ENCODE measurements at regions not wholly inside any gene's neighbourhood (a gene's known extent, or its start where the extent isn't known, plus 50 kb on each side); places are given as distances from the start of the nearest gene placed in this dataset.

DNA sequence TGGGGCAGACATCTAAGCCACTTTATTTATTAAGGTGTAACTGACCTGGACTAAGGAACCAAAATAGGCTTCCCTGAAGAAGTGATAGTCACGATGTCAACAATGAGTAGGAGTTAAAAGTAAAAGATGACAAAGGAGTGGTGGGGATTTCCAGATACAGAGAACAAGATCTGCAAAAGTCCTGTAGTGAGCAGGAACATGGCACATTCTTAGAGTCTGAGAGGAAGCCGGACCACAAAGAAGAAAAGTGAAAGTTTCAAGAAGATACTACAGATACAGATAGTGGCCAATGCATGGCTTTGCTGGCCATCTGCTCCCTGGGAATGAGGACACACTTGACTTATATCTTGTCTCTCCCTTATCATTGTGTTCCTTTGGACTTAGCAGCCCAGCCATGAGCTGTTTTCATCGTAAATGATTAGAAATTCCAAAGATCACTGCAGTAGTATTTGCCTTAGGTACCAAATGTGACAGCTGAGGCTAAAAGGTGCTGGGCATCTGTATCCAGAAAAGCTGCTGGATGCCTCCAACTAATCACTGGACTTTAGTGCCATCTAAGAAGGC, 302.4 kb upstream of the NR5A2 start:
- Mint-ChIP-seq H3K36me3 (ENCODE audit: low read depth, unreplicated experiment) (no peaks in the 10 kb centered on the region), H3K27ac (ENCODE audit: unreplicated experiment) (no peak overlapping the region), H3K4me1 (ENCODE audit: low read depth, unreplicated experiment) (no peaks in the 10 kb centered on the region), H3K27me3 (ENCODE audit: low read depth, unreplicated experiment) (no peaks in the 10 kb centered on the region), H3K4me3 (ENCODE audit: unreplicated experiment) (no peak overlapping the region), H3K9me3 (ENCODE audit: unreplicated experiment) (no peaks in the 10 kb centered on the region)
- Histone ChIP-seq H3K9ac (ENCODE audit: low read length) (no peak overlapping the region), H3K4me1 (ENCODE audit: insufficient read depth, low read length) (no peaks in the 10 kb centered on the region), H3K4me2 (ENCODE audit: low read length) (no peak overlapping the region), H3K36me3 (ENCODE audit: insufficient read depth, low read length) (no peaks in the 10 kb centered on the region), H3K27me3 (ENCODE audit: insufficient read depth, low read length) (no peaks in the 10 kb centered on the region), H2AFZ (ENCODE audit: low read depth, low read length) (no peak overlapping the region), H4K20me1 (ENCODE audit: insufficient read depth, low read length) (no peaks in the 10 kb centered on the region), H3K79me2 (ENCODE audit: insufficient read depth, low read length) (no peaks in the 10 kb centered on the region), H3K4me3 (ENCODE audit: insufficient read depth, low read depth, low read length) (no peak overlapping the region), H3K9me3 (ENCODE audit: insufficient read depth, low read depth, low read length) (no peaks in the 10 kb centered on the region), H3K27ac (ENCODE audit: low read depth, low read length) (no peak overlapping the region)
- DNase-seq (ENCODE audit: low read depth) (no peak), FAIRE-seq (no peak)
- TF ChIP-seq, protein P1, sequence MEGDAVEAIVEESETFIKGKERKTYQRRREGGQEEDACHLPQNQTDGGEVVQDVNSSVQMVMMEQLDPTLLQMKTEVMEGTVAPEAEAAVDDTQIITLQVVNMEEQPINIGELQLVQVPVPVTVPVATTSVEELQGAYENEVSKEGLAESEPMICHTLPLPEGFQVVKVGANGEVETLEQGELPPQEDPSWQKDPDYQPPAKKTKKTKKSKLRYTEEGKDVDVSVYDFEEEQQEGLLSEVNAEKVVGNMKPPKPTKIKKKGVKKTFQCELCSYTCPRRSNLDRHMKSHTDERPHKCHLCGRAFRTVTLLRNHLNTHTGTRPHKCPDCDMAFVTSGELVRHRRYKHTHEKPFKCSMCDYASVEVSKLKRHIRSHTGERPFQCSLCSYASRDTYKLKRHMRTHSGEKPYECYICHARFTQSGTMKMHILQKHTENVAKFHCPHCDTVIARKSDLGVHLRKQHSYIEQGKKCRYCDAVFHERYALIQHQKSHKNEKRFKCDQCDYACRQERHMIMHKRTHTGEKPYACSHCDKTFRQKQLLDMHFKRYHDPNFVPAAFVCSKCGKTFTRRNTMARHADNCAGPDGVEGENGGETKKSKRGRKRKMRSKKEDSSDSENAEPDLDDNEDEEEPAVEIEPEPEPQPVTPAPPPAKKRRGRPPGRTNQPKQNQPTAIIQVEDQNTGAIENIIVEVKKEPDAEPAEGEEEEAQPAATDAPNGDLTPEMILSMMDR (IDR thresholded peaks at IDR 0.05; ENCODE audit: insufficient read depth, low read depth, low read length), result no peak
- no peak for TF ChIP-seq EZH2 (IDR thresholded peaks at IDR 0.05; ENCODE audit: insufficient read depth, low read length)

DNA sequence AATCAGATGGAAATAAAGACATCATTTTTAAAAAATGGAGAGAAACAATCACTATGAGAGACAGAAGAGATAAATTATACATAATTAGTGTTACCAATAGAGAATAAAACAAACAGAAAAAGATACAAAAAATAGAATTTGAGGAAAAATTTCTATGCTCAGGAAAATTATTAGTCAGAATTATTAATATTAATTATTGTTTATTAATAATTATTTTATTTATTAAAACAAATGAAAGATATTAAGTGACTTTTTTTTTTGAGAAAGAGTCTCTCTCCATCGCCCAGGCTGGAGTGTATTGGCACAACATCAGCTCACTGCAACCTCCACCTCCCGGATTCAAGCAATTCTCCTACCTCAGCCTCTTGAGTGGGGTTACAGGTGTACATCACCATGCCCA, 299.8 kb upstream of the NR5A2 start:
- Mint-ChIP-seq H3K27me3 (ENCODE audit: low read depth, unreplicated experiment) (no peaks in the 10 kb centered on the region), H3K9me3 (ENCODE audit: unreplicated experiment) (peaks cover 3% of the 10 kb centered on the region), H3K4me3 (ENCODE audit: unreplicated experiment) (no peak overlapping the region), H3K27ac (ENCODE audit: unreplicated experiment) (no peak overlapping the region), H3K36me3 (ENCODE audit: low read depth, unreplicated experiment) (no peaks in the 10 kb centered on the region), H3K4me1 (ENCODE audit: low read depth, unreplicated experiment) (no peaks in the 10 kb centered on the region)
- FAIRE-seq (no peak), DNase-seq (ENCODE audit: low read depth) (no peak)
- Histone ChIP-seq H3K4me1 (ENCODE audit: insufficient read depth, low read length) (no peaks in the 10 kb centered on the region), H3K4me3 (ENCODE audit: insufficient read depth, low read depth, low read length) (no peak overlapping the region), H3K36me3 (ENCODE audit: insufficient read depth, low read length) (no peaks in the 10 kb centered on the region), H4K20me1 (ENCODE audit: insufficient read depth, low read length) (no peaks in the 10 kb centered on the region), H3K4me2 (ENCODE audit: low read length) (no peak overlapping the region), H3K9ac (ENCODE audit: low read length) (no peak overlapping the region), H3K27ac (ENCODE audit: low read depth, low read length) (no peak overlapping the region), H3K27me3 (ENCODE audit: insufficient read depth, low read length) (no peaks in the 10 kb centered on the region), H2AFZ (ENCODE audit: low read depth, low read length) (no peak overlapping the region), H3K9me3 (ENCODE audit: insufficient read depth, low read depth, low read length) (no peaks in the 10 kb centered on the region), H3K79me2 (ENCODE audit: insufficient read depth, low read length) (no peaks in the 10 kb centered on the region)
- TF ChIP-seq EZH2 (IDR thresholded peaks at IDR 0.05; ENCODE audit: insufficient read depth, low read length), result no peak
- TF ChIP-seq, protein P1 (IDR thresholded peaks at IDR 0.05; ENCODE audit: insufficient read depth, low read depth, low read length), result no peak

DNA sequence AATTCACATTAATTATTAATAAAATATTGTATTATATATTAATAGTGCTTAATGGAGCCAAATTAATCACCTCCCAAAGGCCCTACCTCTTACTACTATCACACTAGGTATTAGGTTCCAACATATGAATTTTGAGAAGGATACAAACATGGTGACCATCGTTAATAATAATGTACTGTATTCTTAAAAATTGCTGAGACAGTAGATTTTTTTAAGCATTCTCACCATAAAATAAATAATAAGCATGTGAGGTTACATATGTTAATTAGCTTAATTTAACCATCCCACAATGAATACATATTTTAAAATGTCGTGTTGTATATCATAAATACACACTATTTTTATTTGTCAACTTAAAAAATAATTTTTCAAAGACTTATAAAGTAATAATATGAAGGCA, 299.2 kb upstream of the NR5A2 start:
- H3K9me3 ChIP-seq (ENCODE audit: insufficient read depth, low read depth, low read length), result no peaks in the 10 kb centered on the region

More for the DNA sequence above, 299.2 kb upstream of the NR5A2 start:
- no peaks in the 10 kb centered on the region for H3K4me1 ChIP-seq (ENCODE audit: insufficient read depth, low read length)
- H3K4me3 Mint-ChIP-seq (ENCODE audit: unreplicated experiment), result no peak overlapping the region
- FAIRE-seq (no peak), DNase-seq (ENCODE audit: low read depth) (no peak)
- no peaks in the 10 kb centered on the region for H4K20me1 ChIP-seq (ENCODE audit: insufficient read depth, low read length)
- TF ChIP-seq EZH2 (IDR thresholded peaks at IDR 0.05; ENCODE audit: insufficient read depth, low read length), result no peak
- TF ChIP-seq, protein P1 (IDR thresholded peaks at IDR 0.05; ENCODE audit: insufficient read depth, low read depth, low read length), result no peak
- no peaks in the 10 kb centered on the region for H3K79me2 ChIP-seq (ENCODE audit: insufficient read depth, low read length)
- no peak overlapping the region for H3K27ac Mint-ChIP-seq (ENCODE audit: unreplicated experiment)
- H3K4me1 Mint-ChIP-seq (ENCODE audit: low read depth, unreplicated experiment), result no peaks in the 10 kb centered on the region
- H3K27me3 Mint-ChIP-seq (ENCODE audit: low read depth, unreplicated experiment), result no peaks in the 10 kb centered on the region
- H3K27ac ChIP-seq (ENCODE audit: low read depth, low read length), result no peak overlapping the region
- H3K9ac ChIP-seq (ENCODE audit: low read length), result no peak overlapping the region
- no peaks in the 10 kb centered on the region for H3K36me3 Mint-ChIP-seq (ENCODE audit: low read depth, unreplicated experiment)
- H3K4me2 ChIP-seq (ENCODE audit: low read length), result no peak overlapping the region
- H3K36me3 ChIP-seq (ENCODE audit: insufficient read depth, low read length), result no peaks in the 10 kb centered on the region
- no peaks in the 10 kb centered on the region for H3K27me3 ChIP-seq (ENCODE audit: insufficient read depth, low read length)
- H3K4me3 ChIP-seq (ENCODE audit: insufficient read depth, low read depth, low read length), result no peak overlapping the region
- H2AFZ ChIP-seq (ENCODE audit: low read depth, low read length), result no peak overlapping the region
- peaks cover 3% of the 10 kb centered on the region for H3K9me3 Mint-ChIP-seq (ENCODE audit: unreplicated experiment)

Measured in astrocyte (in vitro differentiated cells and primary cell).